ENCODE measurements at regions not wholly inside any gene's neighbourhood (a gene's known extent, or its start where the extent isn't known, plus 50 kb on each side); places are given as distances from the start of the nearest gene placed in this dataset.

- no peak for TF ChIP-seq CTCF (IDR thresholded peaks at IDR 0.05; ENCODE audit: borderline replicate concordance, extremely low read depth, low read length, poor library complexity, severe bottlenecking)
- TF ChIP-seq EZH2 (IDR thresholded peaks at IDR 0.05; ENCODE audit: borderline replicate concordance, low read depth, low read length, severe bottlenecking): no peak
Measured at GRCh38 chr12:94047781-94048567, 100.4 kb upstream of the PLXNC1 start.

All from DND-41 (cell line).